ENCODE measurements at regions not wholly inside any gene's neighbourhood (a gene's known extent, or its start where the extent isn't known, plus 50 kb on each side); places are given as distances from the start of the nearest gene placed in this dataset.

DNA sequence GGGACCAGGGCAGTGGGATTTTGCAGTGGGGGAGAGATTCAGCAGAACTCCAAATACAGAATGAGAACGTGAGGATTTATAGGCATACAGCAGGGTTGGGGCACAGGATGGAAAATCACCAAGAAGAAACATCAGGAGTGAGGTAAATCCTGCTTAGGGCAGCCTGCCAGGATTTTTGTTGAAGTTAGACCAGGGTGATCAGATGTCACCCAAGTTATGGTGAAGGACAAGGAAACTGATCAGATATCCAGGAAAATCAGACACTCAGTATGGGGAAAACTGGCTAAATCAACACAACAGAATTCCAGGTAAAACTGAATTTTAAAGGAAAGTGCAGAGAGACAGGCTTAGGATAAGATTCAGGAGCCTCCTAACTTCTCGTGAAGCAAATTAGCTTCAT is 682.4 kb downstream of the TMEM121 start:
- WGBS (ENCODE audit: insufficient coverage) = 86% methylated on average over 2 of the region's 2 CpGs
- intact Hi-C loops (cut with micrococcal nuclease) = no loop called here
- no peak overlapping the region for H3K4me3 ChIP-seq (ENCODE audit: control extremely low read depth in 1 of 5, extremely low read depth in 1 of 5, insufficient read depth in 1 of 5, low read depth in 2 of 5, low read length in 4 of 5)
- H3K4me2 ChIP-seq (replicated peaks; ENCODE audit: low read depth, low read length, poor library complexity, severe bottlenecking) = no peak overlapping the region
- H3K79me2 ChIP-seq (ENCODE audit: control insufficient read depth, insufficient read depth, low read length) = no peaks in the 10 kb centered on the region
- no peaks in the 10 kb centered on the region for H3K27me3 ChIP-seq (replicated peaks in 1 of 4; ENCODE audit: control extremely low read depth in 1 of 4, control insufficient read depth in 3 of 4, insufficient read depth in 4 of 4, low read length in 3 of 4)
- H3K27ac ChIP-seq (ENCODE audit: low read length in 2 of 2) = no peak overlapping the region
- ChIA-PET CTCF (interaction anchor here (2.1 kb wide), 1 partner anchor 259 kb away, joined by 12 read pairs; no protein-coding TSS in a partner anchor), POLR2A (no interaction called here)
- no peaks in the 10 kb centered on the region for H4K20me1 ChIP-seq (ENCODE audit: control insufficient read depth, insufficient read depth, low read length, poor library complexity, severe bottlenecking)
- DNase-seq (no peak), ATAC-seq (ENCODE audit: low read depth) (no peak)
- Mint-ChIP-seq H3K9me3 (ENCODE audit: insufficient read depth) (no peaks in the 10 kb centered on the region), H3K27me3 (peaks cover 17% of the 10 kb centered on the region), H3K4me3 (no peak overlapping the region), H3K27ac (no peak overlapping the region), H3K4me1 (no peaks in the 10 kb centered on the region)
- no peaks in the 10 kb centered on the region for H3K9me3 ChIP-seq (ENCODE audit: control extremely low read depth in 1 of 3, control insufficient read depth in 2 of 3, insufficient read depth in 1 of 3, low read length in 2 of 3)
- TF ChIP-seq, protein P1, sequence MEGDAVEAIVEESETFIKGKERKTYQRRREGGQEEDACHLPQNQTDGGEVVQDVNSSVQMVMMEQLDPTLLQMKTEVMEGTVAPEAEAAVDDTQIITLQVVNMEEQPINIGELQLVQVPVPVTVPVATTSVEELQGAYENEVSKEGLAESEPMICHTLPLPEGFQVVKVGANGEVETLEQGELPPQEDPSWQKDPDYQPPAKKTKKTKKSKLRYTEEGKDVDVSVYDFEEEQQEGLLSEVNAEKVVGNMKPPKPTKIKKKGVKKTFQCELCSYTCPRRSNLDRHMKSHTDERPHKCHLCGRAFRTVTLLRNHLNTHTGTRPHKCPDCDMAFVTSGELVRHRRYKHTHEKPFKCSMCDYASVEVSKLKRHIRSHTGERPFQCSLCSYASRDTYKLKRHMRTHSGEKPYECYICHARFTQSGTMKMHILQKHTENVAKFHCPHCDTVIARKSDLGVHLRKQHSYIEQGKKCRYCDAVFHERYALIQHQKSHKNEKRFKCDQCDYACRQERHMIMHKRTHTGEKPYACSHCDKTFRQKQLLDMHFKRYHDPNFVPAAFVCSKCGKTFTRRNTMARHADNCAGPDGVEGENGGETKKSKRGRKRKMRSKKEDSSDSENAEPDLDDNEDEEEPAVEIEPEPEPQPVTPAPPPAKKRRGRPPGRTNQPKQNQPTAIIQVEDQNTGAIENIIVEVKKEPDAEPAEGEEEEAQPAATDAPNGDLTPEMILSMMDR (IDR thresholded peaks at IDR 0.05) = no peak
- no peak for TF ChIP-seq EZH2 (IDR thresholded peaks at IDR 0.05; ENCODE audit: borderline replicate concordance, insufficient read depth, low read depth, low read length, poor library complexity, severe bottlenecking)
- H2AFZ ChIP-seq (ENCODE audit: insufficient read depth, low read depth, low read length, poor library complexity, severe bottlenecking) = no peak overlapping the region
- no peak overlapping the region for H3K9ac ChIP-seq (ENCODE audit: low read length)
- H3K36me3 ChIP-seq (replicated peaks in 1 of 2; ENCODE audit: control extremely low read depth in 1 of 2, control insufficient read depth in 1 of 2, extremely low read depth in 1 of 2, insufficient read depth in 2 of 2, low read length in 1 of 2) = no peaks in the 10 kb centered on the region
- H3K4me1 ChIP-seq (ENCODE audit: control insufficient read depth in 2 of 2, insufficient read depth in 2 of 2, low read length in 2 of 2) = no peaks in the 10 kb centered on the region

DNA sequence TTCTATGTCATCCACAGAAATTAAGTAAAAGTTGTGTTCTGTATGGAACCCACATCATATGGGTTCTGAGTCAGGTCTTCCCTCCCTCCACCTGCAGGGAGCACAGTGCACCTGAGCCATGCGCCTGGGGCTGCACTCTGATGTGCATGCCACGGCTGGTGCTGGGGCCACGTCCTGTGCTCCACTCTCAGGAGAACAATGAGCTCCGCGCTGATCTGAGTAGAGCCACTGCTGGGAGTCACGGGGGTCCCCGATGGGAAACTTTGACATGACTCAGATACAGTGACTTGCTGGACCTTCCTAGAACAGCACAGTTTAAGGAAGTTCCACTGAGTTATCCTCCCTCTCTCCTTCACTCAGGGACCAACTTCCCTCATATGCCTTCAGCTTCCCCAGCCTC is 683.4 kb downstream of the TMEM121 start:
- Mint-ChIP-seq H3K27ac (no peak overlapping the region), H3K27me3 (peaks cover 13% of the 10 kb centered on the region), H3K4me3 (no peak overlapping the region), H3K9me3 (ENCODE audit: insufficient read depth) (no peaks in the 10 kb centered on the region), H3K4me1 (no peaks in the 10 kb centered on the region)
- no peak for TF ChIP-seq EZH2 (IDR thresholded peaks at IDR 0.05; ENCODE audit: borderline replicate concordance, insufficient read depth, low read depth, low read length, poor library complexity, severe bottlenecking)
- TF ChIP-seq, protein P1 (IDR thresholded peaks at IDR 0.05) = no peak
- Histone ChIP-seq H3K9me3 (ENCODE audit: control extremely low read depth in 1 of 3, control insufficient read depth in 2 of 3, insufficient read depth in 1 of 3, low read length in 2 of 3) (no peaks in the 10 kb centered on the region), H3K36me3 (replicated peaks in 1 of 2; ENCODE audit: control extremely low read depth in 1 of 2, control insufficient read depth in 1 of 2, extremely low read depth in 1 of 2, insufficient read depth in 2 of 2, low read length in 1 of 2) (no peaks in the 10 kb centered on the region), H3K4me3 (ENCODE audit: control extremely low read depth in 1 of 5, extremely low read depth in 1 of 5, insufficient read depth in 1 of 5, low read depth in 2 of 5, low read length in 4 of 5) (no peak overlapping the region), H3K27ac (ENCODE audit: low read length in 2 of 2) (no peak overlapping the region), H3K4me1 (ENCODE audit: control insufficient read depth in 2 of 2, insufficient read depth in 2 of 2, low read length in 2 of 2) (no peaks in the 10 kb centered on the region), H3K79me2 (ENCODE audit: control insufficient read depth, insufficient read depth, low read length) (no peaks in the 10 kb centered on the region), H3K9ac (ENCODE audit: low read length) (no peak overlapping the region), H2AFZ (ENCODE audit: insufficient read depth, low read depth, low read length, poor library complexity, severe bottlenecking) (no peak overlapping the region), H3K4me2 (replicated peaks; ENCODE audit: low read depth, low read length, poor library complexity, severe bottlenecking) (no peak overlapping the region), H3K27me3 (replicated peaks in 1 of 4; ENCODE audit: control extremely low read depth in 1 of 4, control insufficient read depth in 3 of 4, insufficient read depth in 4 of 4, low read length in 3 of 4) (no peaks in the 10 kb centered on the region), H4K20me1 (ENCODE audit: control insufficient read depth, insufficient read depth, low read length, poor library complexity, severe bottlenecking) (no peaks in the 10 kb centered on the region)
- ChIA-PET POLR2A (no interaction called here), CTCF (interaction anchor here (2.1 kb wide), 1 partner anchor 258 kb away, joined by 12 read pairs; no protein-coding TSS in a partner anchor)
- 77% methylated on average over 5 of the region's 7 CpGs for WGBS (ENCODE audit: insufficient coverage)
- ATAC-seq (ENCODE audit: low read depth) (no peak), DNase-seq (no peak)
- intact Hi-C loops (cut with micrococcal nuclease) = no loop called here
